OCI-LY3 (cell line): ENCODE measurements at regions not wholly inside any gene's neighbourhood (a gene's known extent, or its start where the extent isn't known, plus 50 kb on each side); places are given as distances from the start of the nearest gene placed in this dataset.

ENCODE experiments used
- EZH2phosphoT487 ChIP-seq: fragments of 200-600 bp; shearing (Covaris generic); IDR thresholded peaks from 2 replicates; pipeline ENCODE4 v1.6.1; 2018; ENCODE audit warnings: antibody characterized with exemption, mixed run types, low read depth
- TF ChIP-seq, protein P1 (sequence below): fragments of 200-600, 300-600 bp; sonication (generic); IDR thresholded peaks from 2 replicates; pipeline ENCODE4 v1.5.1; 2014; ENCODE audit warnings: antibody characterized with exemption, low read length, low read depth

DNA sequence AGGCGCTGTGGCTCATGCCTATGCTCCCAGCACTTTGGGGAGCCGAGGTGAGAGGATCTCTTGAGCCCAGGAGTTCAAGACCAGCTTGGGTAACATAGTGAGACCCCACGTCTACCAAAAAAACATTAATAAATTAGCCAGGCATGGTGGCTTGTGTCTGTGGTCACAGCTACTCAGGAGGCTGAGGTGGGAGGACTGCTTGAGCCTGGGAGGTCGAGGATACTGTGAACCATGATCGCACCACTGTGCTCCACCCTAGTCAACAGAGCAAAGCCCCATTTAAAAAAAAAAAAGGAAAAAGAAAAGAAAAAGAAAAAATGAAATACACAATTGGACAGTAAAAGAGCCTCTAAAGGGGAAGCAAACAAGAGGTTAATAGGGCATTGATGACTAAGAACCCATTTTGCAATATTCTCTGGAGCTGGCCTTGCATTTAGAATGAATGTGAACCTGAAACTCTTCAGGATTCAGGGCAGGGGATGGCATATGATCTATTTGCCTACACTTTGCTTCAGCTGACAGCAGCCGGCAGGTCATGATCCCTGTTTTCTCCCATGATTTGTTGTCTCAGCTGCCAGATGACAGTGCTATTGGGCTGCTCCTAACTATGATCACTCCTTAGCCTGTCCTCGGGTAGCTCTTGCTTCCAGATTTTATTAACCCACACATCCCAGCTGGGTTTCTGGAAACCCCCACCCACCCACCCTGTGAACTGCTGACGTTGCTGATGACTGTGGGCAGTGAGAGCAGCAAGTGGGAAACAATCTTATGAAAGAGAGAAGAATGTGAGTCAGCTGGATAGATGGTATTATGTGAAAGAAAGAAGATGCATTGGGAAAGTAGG, 83.8 kb upstream of the ELOVL5 start:
- TF ChIP-seq, protein P1, sequence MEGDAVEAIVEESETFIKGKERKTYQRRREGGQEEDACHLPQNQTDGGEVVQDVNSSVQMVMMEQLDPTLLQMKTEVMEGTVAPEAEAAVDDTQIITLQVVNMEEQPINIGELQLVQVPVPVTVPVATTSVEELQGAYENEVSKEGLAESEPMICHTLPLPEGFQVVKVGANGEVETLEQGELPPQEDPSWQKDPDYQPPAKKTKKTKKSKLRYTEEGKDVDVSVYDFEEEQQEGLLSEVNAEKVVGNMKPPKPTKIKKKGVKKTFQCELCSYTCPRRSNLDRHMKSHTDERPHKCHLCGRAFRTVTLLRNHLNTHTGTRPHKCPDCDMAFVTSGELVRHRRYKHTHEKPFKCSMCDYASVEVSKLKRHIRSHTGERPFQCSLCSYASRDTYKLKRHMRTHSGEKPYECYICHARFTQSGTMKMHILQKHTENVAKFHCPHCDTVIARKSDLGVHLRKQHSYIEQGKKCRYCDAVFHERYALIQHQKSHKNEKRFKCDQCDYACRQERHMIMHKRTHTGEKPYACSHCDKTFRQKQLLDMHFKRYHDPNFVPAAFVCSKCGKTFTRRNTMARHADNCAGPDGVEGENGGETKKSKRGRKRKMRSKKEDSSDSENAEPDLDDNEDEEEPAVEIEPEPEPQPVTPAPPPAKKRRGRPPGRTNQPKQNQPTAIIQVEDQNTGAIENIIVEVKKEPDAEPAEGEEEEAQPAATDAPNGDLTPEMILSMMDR = no peak
- TF ChIP-seq EZH2phosphoT487 = no peak
